Sigmoid colon (tissue), 4 donors: ENCODE measurements at regions not wholly inside any gene's neighbourhood (a gene's known extent, or its start where the extent isn't known, plus 50 kb on each side); places are given as distances from the start of the nearest gene placed in this dataset.

Source experiments
- EP300 ChIP-seq, 4 donors: sonication (generic); formaldehyde crosslinking; IDR thresholded peaks; one replicate each; pipeline ENCODE4 v1.6.1; 2017; ENCODE audit warnings: antibody characterized with exemption in 4 of 4
- POLR2A ChIP-seq, 2 donors: fragments of 450-650 bp; IDR thresholded peaks; one replicate each; pipeline ENCODE4 v1.6.1; 2016; ENCODE audit warnings: antibody characterized with exemption in 2 of 2, mild to moderate bottlenecking in 2 of 2, moderate library complexity in 2 of 2
- POLR2AphosphoS5 ChIP-seq, 4 donors: sonication (generic); formaldehyde crosslinking; IDR thresholded peaks; one replicate each; pipeline ENCODE4 v1.6.1; 2017; ENCODE audit warnings: antibody characterized with exemption in 4 of 4
- TF ChIP-seq, protein P1 (sequence below), 4 experiments: fragments of 450-650 bp in 3 of 4; fragments of 200-600 bp in 1 of 4; IDR thresholded peaks; one replicate each; pipeline ENCODE4 v1.5.1; 2016 to 2019; ENCODE audit warnings: antibody characterized with exemption in 4 of 4, mild to moderate bottlenecking in 3 of 4, moderate library complexity in 2 of 4

DNA sequence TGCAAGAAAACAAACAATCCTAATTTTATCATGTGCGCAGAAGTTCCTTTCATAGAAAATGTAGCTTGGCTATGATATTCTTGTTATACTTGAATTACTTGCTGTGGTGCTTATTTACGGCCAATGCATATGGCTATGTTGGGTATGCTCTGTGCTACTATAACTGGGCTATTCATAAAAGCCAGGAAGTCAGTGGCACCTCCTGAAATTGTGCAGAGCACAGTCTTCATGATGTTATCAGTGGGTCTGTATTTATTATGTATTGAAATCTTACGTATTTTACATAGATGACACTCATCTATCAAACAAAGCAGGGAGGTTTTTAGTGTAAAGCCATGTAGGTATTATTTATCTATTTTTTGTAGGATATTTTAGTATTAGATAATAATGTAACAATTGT lies 196.5 kb upstream of the NAALADL2 start:
- TF ChIP-seq, protein P1, sequence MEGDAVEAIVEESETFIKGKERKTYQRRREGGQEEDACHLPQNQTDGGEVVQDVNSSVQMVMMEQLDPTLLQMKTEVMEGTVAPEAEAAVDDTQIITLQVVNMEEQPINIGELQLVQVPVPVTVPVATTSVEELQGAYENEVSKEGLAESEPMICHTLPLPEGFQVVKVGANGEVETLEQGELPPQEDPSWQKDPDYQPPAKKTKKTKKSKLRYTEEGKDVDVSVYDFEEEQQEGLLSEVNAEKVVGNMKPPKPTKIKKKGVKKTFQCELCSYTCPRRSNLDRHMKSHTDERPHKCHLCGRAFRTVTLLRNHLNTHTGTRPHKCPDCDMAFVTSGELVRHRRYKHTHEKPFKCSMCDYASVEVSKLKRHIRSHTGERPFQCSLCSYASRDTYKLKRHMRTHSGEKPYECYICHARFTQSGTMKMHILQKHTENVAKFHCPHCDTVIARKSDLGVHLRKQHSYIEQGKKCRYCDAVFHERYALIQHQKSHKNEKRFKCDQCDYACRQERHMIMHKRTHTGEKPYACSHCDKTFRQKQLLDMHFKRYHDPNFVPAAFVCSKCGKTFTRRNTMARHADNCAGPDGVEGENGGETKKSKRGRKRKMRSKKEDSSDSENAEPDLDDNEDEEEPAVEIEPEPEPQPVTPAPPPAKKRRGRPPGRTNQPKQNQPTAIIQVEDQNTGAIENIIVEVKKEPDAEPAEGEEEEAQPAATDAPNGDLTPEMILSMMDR (IDR thresholded peaks at IDR 0.05), result no peak
- TF ChIP-seq POLR2A (IDR thresholded peaks at IDR 0.05) (no peak), POLR2AphosphoS5 (IDR thresholded peaks at IDR 0.05) (no peak), EP300 (IDR thresholded peaks at IDR 0.05) (no peak)
